ENCODE measurements at regions not wholly inside any gene's neighbourhood (a gene's known extent, or its start where the extent isn't known, plus 50 kb on each side); places are given as distances from the start of the nearest gene placed in this dataset.
"Not testable (repeated sequence)": the region's sequence is repeated elsewhere in the genome, so short reads cannot be mapped to it uniquely, and the experiment has no call there.

GRCh38 chr12:92234533-92234932 lies 88.9 kb upstream of the BTG1 start:
- Histone ChIP-seq H3K4me1 (no peaks in the 10 kb centered on the region), H3K27me3 (no peaks in the 10 kb centered on the region), H3K4me3 (no peak overlapping the region), H3K9me3 (no peaks in the 10 kb centered on the region), H3K36me3 (no peaks in the 10 kb centered on the region), H3K27ac (no peak overlapping the region)
- TF ChIP-seq POLR2AphosphoS5 (IDR thresholded peaks at IDR 0.05; ENCODE audit: insufficient read depth in 1 of 2, low read depth in 1 of 2), result no peak
- TF ChIP-seq POLR2A (IDR thresholded peaks at IDR 0.05), result no peak
- no peak for TF ChIP-seq CTCF (IDR thresholded peaks at IDR 0.05)
- DNase-seq (ENCODE audit: extremely low spot score in 2 of 2), result no peak
- intact Hi-C loops (cut with DNase I), result no loop called here

GRCh38 chr12:92233346-92234015 lies 87.8 kb upstream of the BTG1 start:
- Histone ChIP-seq H3K9me3 (no peaks in the 10 kb centered on the region), H3K27ac (no peak overlapping the region), H3K27me3 (no peaks in the 10 kb centered on the region), H3K36me3 (no peaks in the 10 kb centered on the region), H3K4me3 (no peak overlapping the region), H3K4me1 (no peaks in the 10 kb centered on the region)
- no peak for DNase-seq (ENCODE audit: extremely low spot score in 2 of 2)
- intact Hi-C loops (cut with DNase I), result no loop called here
- TF ChIP-seq POLR2AphosphoS5 (IDR thresholded peaks at IDR 0.05; ENCODE audit: insufficient read depth in 1 of 2, low read depth in 1 of 2) (no peak), CTCF (IDR thresholded peaks at IDR 0.05) (no peak), POLR2A (IDR thresholded peaks at IDR 0.05) (no peak)

- intact Hi-C loops (cut with DNase I); H3K27me3 ChIP-seq; H3K4me1 ChIP-seq; DNase-seq (ENCODE audit: extremely low spot score in 2 of 2); H3K27ac ChIP-seq; H3K4me3 ChIP-seq; H3K9me3 ChIP-seq; H3K36me3 ChIP-seq: not testable (repeated sequence)
These were observed 86.8 kb upstream of the BTG1 start for GRCh38 chr12:92232371-92232932.

GRCh38 chr12:92231945-92232344 lies 86.3 kb upstream of the BTG1 start:
- H3K4me1 ChIP-seq; H3K27ac ChIP-seq; intact Hi-C loops (cut with DNase I); DNase-seq (ENCODE audit: extremely low spot score in 2 of 2); H3K36me3 ChIP-seq; H3K4me3 ChIP-seq; H3K27me3 ChIP-seq; H3K9me3 ChIP-seq: not testable (repeated sequence)

GRCh38 chr12:92231532-92231931 lies 85.9 kb upstream of the BTG1 start:
- H3K9me3 ChIP-seq; H3K36me3 ChIP-seq; DNase-seq (ENCODE audit: extremely low spot score in 2 of 2); H3K27ac ChIP-seq; H3K4me1 ChIP-seq; H3K27me3 ChIP-seq; intact Hi-C loops (cut with DNase I); H3K4me3 ChIP-seq: not testable (repeated sequence)

- Histone ChIP-seq H3K4me3 (no peak overlapping the region), H3K27ac (no peak overlapping the region), H3K36me3 (no peaks in the 10 kb centered on the region), H3K9me3 (no peaks in the 10 kb centered on the region), H3K4me1 (peaks cover 12% of the 10 kb centered on the region), H3K27me3 (no peaks in the 10 kb centered on the region)
- TF ChIP-seq CTCF (IDR thresholded peaks at IDR 0.05) (no peak), POLR2A (IDR thresholded peaks at IDR 0.05) (no peak), POLR2AphosphoS5 (IDR thresholded peaks at IDR 0.05; ENCODE audit: insufficient read depth in 1 of 2, low read depth in 1 of 2) (no peak)
- intact Hi-C loops (cut with DNase I), result no loop called here
- no peak for DNase-seq (ENCODE audit: extremely low spot score in 2 of 2)
These were observed 83.7 kb upstream of the BTG1 start for GRCh38 chr12:92229381-92229780.
